ENCODE measurements at regions not wholly inside any gene's neighbourhood (a gene's known extent, or its start where the extent isn't known, plus 50 kb on each side); places are given as distances from the start of the nearest gene placed in this dataset.

- no peak for DNase-seq
Measured at GRCh38 chr12:65637774-65638173, 186.5 kb upstream of the HMGA2 start.

GRCh38 chr12:65638324-65638723, 186.0 kb upstream of the HMGA2 start:
- TF ChIP-seq EZH2 (optimal IDR thresholded peaks at IDR 0.05; ENCODE audit: low read depth, low read length) (no peak), CTCF (IDR thresholded peaks at IDR 0.05; ENCODE audit: low read length) (no peak), EZH2phosphoT487 (IDR thresholded peaks at IDR 0.05; ENCODE audit: low read length) (no peak)
- H3K4me3 ChIP-seq (ENCODE audit: low read length), result no peak overlapping the region
- DNase-seq, result no peak

More at GRCh38 chr12:65637774-65638173, 186.5 kb upstream of the HMGA2 start:
- TF ChIP-seq EZH2phosphoT487 (IDR thresholded peaks at IDR 0.05; ENCODE audit: low read length) (no peak), CTCF (IDR thresholded peaks at IDR 0.05; ENCODE audit: low read length) (no peak), EZH2 (optimal IDR thresholded peaks at IDR 0.05; ENCODE audit: low read depth, low read length) (no peak)
- Histone ChIP-seq H3K4me3 (ENCODE audit: low read length) (no peak overlapping the region), H3K27ac (ENCODE audit: low read length) (no peak overlapping the region), H3K9ac (ENCODE audit: low read length) (no peak overlapping the region), H3K9me3 (replicated peaks; ENCODE audit: insufficient read depth, low read length) (no peaks in the 10 kb centered on the region), H3K4me2 (ENCODE audit: low read depth, low read length) (no peak overlapping the region), H3K79me2 (ENCODE audit: low read length) (no peaks in the 10 kb centered on the region), H3F3A (ENCODE audit: insufficient read depth, low read length) (no peaks in the 10 kb centered on the region), H3K27me3 (replicated peaks; ENCODE audit: insufficient read depth, low read length) (no peaks in the 10 kb centered on the region), H3K4me1 (ENCODE audit: low read length) (no peaks in the 10 kb centered on the region), H3K36me3 (replicated peaks; ENCODE audit: insufficient read depth, low read length) (no peaks in the 10 kb centered on the region), H3K9me2 (replicated peaks; ENCODE audit: insufficient read depth, low read length) (no peaks in the 10 kb centered on the region), H4K20me1 (ENCODE audit: insufficient read depth, low read length) (no peaks in the 10 kb centered on the region), H2AFZ (ENCODE audit: low read length) (no peak overlapping the region)

GRCh38 chr12:65640489-65640901, 183.8 kb upstream of the HMGA2 start:
- no peaks in the 10 kb centered on the region for H3K36me3 ChIP-seq (replicated peaks; ENCODE audit: insufficient read depth, low read length)
- no peaks in the 10 kb centered on the region for H3K9me2 ChIP-seq (replicated peaks; ENCODE audit: insufficient read depth, low read length)
- H3K27me3 ChIP-seq (replicated peaks; ENCODE audit: insufficient read depth, low read length), result no peaks in the 10 kb centered on the region
- TF ChIP-seq EZH2phosphoT487 (IDR thresholded peaks at IDR 0.05; ENCODE audit: low read length) (no peak), EZH2 (optimal IDR thresholded peaks at IDR 0.05; ENCODE audit: low read depth, low read length) (no peak), CTCF (IDR thresholded peaks at IDR 0.05; ENCODE audit: low read length) (no peak)
- no peak overlapping the region for H3K9ac ChIP-seq (ENCODE audit: low read length)
- H2AFZ ChIP-seq (ENCODE audit: low read length), result no peak overlapping the region
- no peaks in the 10 kb centered on the region for H3K79me2 ChIP-seq (ENCODE audit: low read length)
- H3K27ac ChIP-seq (ENCODE audit: low read length), result no peak overlapping the region
- H3K4me1 ChIP-seq (ENCODE audit: low read length), result no peaks in the 10 kb centered on the region
- H3K9me3 ChIP-seq (replicated peaks; ENCODE audit: insufficient read depth, low read length), result no peaks in the 10 kb centered on the region
- no peak overlapping the region for H3K4me3 ChIP-seq (ENCODE audit: low read length)
- no peaks in the 10 kb centered on the region for H3F3A ChIP-seq (ENCODE audit: insufficient read depth, low read length)
- no peaks in the 10 kb centered on the region for H4K20me1 ChIP-seq (ENCODE audit: insufficient read depth, low read length)
- no peak for DNase-seq
- no peak overlapping the region for H3K4me2 ChIP-seq (ENCODE audit: low read depth, low read length)

More at GRCh38 chr12:65638324-65638723, 186.0 kb upstream of the HMGA2 start:
- Histone ChIP-seq H3K27me3 (replicated peaks; ENCODE audit: insufficient read depth, low read length) (no peaks in the 10 kb centered on the region), H3K9me2 (replicated peaks; ENCODE audit: insufficient read depth, low read length) (no peaks in the 10 kb centered on the region), H3F3A (ENCODE audit: insufficient read depth, low read length) (no peaks in the 10 kb centered on the region), H4K20me1 (ENCODE audit: insufficient read depth, low read length) (no peaks in the 10 kb centered on the region), H3K36me3 (replicated peaks; ENCODE audit: insufficient read depth, low read length) (no peaks in the 10 kb centered on the region), H3K27ac (ENCODE audit: low read length) (no peak overlapping the region), H3K9ac (ENCODE audit: low read length) (no peak overlapping the region), H3K9me3 (replicated peaks; ENCODE audit: insufficient read depth, low read length) (no peaks in the 10 kb centered on the region), H3K4me1 (ENCODE audit: low read length) (no peaks in the 10 kb centered on the region), H3K4me2 (ENCODE audit: low read depth, low read length) (no peak overlapping the region), H2AFZ (ENCODE audit: low read length) (no peak overlapping the region), H3K79me2 (ENCODE audit: low read length) (no peaks in the 10 kb centered on the region)

Data from MM.1S (cell line).